Right lobe of liver (tissue), 6 donors: ENCODE measurements at regions not wholly inside any gene's neighbourhood (a gene's known extent, or its start where the extent isn't known, plus 50 kb on each side); places are given as distances from the start of the nearest gene placed in this dataset.
"Not testable (repeated sequence)": the region's sequence is repeated elsewhere in the genome, so short reads cannot be mapped to it uniquely, and the experiment has no call there.

ENCODE experiments used
- ATAC-seq, 4 donors: fragments of 200-7000 bp; cut with Tn5 transposase; one replicate each; pipeline ENCODE4 v1.9.1; 2020; ENCODE audit warnings: mild to moderate bottlenecking in 4 of 4, moderate library complexity in 4 of 4
- DNase-seq, 3 donors: peaks; one replicate each; pipeline ENCODE4 v3.0.0-alpha.2; 2020
- H3K27ac ChIP-seq, 3 donors: fragments of 200-600 bp; one replicate each; pipeline ENCODE4 v1.8.0; 2022
- H3K27me3 ChIP-seq, 2 donors: fragments of 200-600 bp; one replicate each; pipeline ENCODE4 v1.8.0; 2022
- H3K36me3 ChIP-seq, 4 donors: fragments of 200-600 bp; sonication (generic) in 1 of 4; one replicate each; pipeline versions ENCODE4 v1.5.1 to v1.8.0; 2017 to 2022; ENCODE audit warnings: control low read depth in 1 of 4
- H3K4me1 ChIP-seq, 4 donors: fragments of 200-600 bp; sonication (generic) in 1 of 4; one replicate each; pipeline versions ENCODE4 v1.5.1 to v1.8.0; 2017 to 2022; ENCODE audit warnings: control low read depth in 1 of 4
- H3K4me3 ChIP-seq, 3 donors: fragments of 200-600 bp; one replicate each; pipeline ENCODE4 v1.8.0; 2022
- H3K9me3 ChIP-seq, 4 donors: fragments of 200-600 bp; sonication (generic) in 1 of 4; one replicate each; pipeline versions ENCODE4 v1.5.1 to v1.8.0; 2017 to 2022; ENCODE audit warnings: control low read depth in 1 of 4
- CTCF ChIP-seq, 4 donors: fragments of 200-600 bp in 3 of 4; fragments of 450-650 bp in 1 of 4; IDR thresholded peaks; one replicate each; pipeline versions ENCODE4 v1.5.1 to v1.8.0; 2016 to 2022; ENCODE audit warnings: antibody characterized with exemption in 4 of 4, mild to moderate bottlenecking in 2 of 4
- POLR2A ChIP-seq: fragments of 450-650 bp; IDR thresholded peaks from one replicate; pipeline ENCODE4 v1.6.1; 2017; ENCODE audit warnings: antibody characterized with exemption, mild to moderate bottlenecking
- WGBS: methylation state at CpG from one replicate; pipeline ENCODE4 v1.1.6; 2018; ENCODE audit warnings: low coverage, low lambda C conversion rate; ENCODE audit not compliant: insufficient coverage; ENCODE audit errors: missing lambda C conversion rate; 5-methylcytosine and 5-hydroxymethylcytosine counted together
- intact Hi-C, 2 donors: fragments of 100-400 bp; cut with DNase I; formaldehyde crosslinking; loops; one replicate each; pipeline versions ENCODE4 v1.11.2 to v1.14.1; 2022
- donor health status: DM: no; HTN: yes; CAD: no.
- donor health status: DM: no; HTN: no; CAD: no.
- donor health status: DM: no; HTN: no; CAD: no.
- donor health status: DM: no; HTN: yes; CAD: no.
- donor health status: DM: no; HTN: yes; CAD: no.

DNA sequence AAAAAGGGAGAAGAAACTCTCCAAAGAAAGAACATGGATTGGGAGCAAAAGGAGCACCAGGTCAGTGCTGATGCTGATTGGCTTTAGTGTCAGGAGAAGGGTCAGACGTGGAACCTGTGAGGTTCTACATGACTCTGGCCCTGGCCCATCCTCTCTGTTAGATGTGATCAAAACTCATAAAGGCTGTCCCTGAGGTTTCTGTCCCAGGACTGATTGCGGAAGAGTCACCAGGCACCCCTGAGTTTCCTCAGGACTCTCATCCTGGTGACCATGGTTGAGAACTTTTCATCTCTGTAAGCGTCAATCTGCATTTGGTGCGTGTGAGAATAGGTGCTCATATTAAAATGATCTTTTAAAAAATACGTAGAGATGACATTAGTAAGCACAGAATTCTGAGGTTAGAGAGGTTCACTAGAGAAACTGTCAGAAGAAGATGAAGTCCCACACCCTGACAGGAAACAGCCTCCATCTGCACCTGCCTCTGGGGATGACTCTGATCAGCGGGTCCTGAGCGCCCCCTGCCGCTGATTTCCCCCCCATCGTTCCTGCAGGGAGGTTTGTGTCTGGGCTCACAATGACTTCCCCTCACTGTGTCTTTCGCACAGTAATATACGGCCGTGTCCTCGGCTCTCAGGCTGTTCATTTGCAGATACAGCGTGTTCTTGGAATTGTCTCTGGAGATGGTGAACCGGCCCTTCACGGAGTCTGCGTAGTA, 741.8 kb downstream of the TMEM121 start:
- no peaks in the 10 kb centered on the region for H3K9me3 ChIP-seq
- no peaks in the 10 kb centered on the region for H3K36me3 ChIP-seq
- ATAC-seq (peak in 1 of 4 donors; percentile 13), DNase-seq (no peak)
- H3K27ac ChIP-seq = no peak overlapping the region
- peaks cover 0 to 33% of the 10 kb centered on the region in 2 donors for H3K27me3 ChIP-seq
- WGBS = 30% methylated on average over 17 of the region's 17 CpGs
- no peak overlapping the region for H3K4me3 ChIP-seq
- TF ChIP-seq CTCF (IDR thresholded peaks at IDR 0.05) = peak in 1 of 4 donors; percentile 14
- no peak for TF ChIP-seq POLR2A
- H3K4me1 ChIP-seq = no peaks in the 10 kb centered on the region
- intact Hi-C loops = no loop called here

GRCh38 chr14:106269029-106269428, 742.6 kb downstream of the TMEM121 start:
- peaks cover 0 to 33% of the 10 kb centered on the region in 2 donors for H3K27me3 ChIP-seq
- DNase-seq = no peak
- no peaks in the 10 kb centered on the region for H3K4me1 ChIP-seq
- H3K4me3 ChIP-seq = no peak overlapping the region
- intact Hi-C loops = no loop called here
- H3K27ac ChIP-seq = no peak overlapping the region
- 25% methylated on average over 2 of the region's 2 CpGs for WGBS
- no peak for ATAC-seq
- no peaks in the 10 kb centered on the region for H3K36me3 ChIP-seq
- no peaks in the 10 kb centered on the region for H3K9me3 ChIP-seq
- TF ChIP-seq POLR2A (no peak), CTCF (IDR thresholded peaks at IDR 0.05) (no peak)

DNA sequence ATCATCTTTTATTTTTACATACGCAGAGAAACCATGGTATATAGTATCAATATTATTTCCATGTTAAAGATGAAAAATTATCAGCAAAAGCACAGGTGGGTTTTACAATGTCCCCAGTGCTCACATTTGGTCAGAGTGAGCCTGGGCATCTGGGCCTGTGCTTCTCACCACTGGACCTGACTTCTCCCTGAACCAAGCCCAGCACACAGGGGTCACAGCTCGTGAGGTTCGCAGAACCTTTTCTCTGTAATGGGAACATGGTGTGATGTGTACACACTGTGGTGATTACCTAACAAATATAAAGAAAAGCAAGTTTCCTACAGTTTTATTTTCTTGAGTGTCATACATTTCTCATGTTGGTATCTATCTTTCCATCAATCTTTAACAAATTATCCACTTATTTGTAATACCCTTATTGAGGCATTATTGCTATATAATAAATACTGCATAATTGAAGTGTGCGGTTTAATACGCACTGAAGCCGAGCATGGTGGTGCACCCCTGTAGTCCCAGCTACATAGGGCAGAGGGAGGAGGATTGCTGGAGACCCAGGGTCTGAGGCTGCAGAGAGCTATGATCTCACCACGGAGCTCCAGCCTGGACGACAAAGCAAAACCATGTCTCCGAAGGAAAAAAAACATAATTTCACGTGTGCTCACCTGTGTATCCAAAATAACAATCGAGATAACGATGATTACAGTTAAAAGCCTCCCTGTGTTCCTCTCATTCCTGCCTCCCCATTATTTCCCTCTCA, 743.2 kb downstream of the TMEM121 start:
- 46% methylated on average over 12 of the region's 12 CpGs for WGBS
- no peak overlapping the region for H3K4me3 ChIP-seq
- no peak overlapping the region for H3K27ac ChIP-seq

GRCh38 chr14:106270476-106271121, 744.2 kb downstream of the TMEM121 start:
- DNase-seq, H3K4me3 ChIP-seq, H3K27ac ChIP-seq, H3K36me3 ChIP-seq, intact Hi-C loops, H3K9me3 ChIP-seq, H3K4me1 ChIP-seq: not testable (repeated sequence)
- ATAC-seq = peak in 1 of 4 donors; percentile 35
- H3K27me3 ChIP-seq = peaks cover 0 to 31% of the 10 kb centered on the region in 2 donors
- 15% methylated on average over 3 of the region's 4 CpGs for WGBS

More for the DNA sequence above, 743.2 kb downstream of the TMEM121 start:
- no peaks in the 10 kb centered on the region for H3K9me3 ChIP-seq
- DNase-seq (no peak), ATAC-seq (no peak)
- TF ChIP-seq CTCF (IDR thresholded peaks at IDR 0.05) (no peak), POLR2A (no peak)
- no peaks in the 10 kb centered on the region for H3K36me3 ChIP-seq
- intact Hi-C loops = no loop called here
- H3K4me1 ChIP-seq = no peaks in the 10 kb centered on the region
- H3K27me3 ChIP-seq = peaks cover 0 to 33% of the 10 kb centered on the region in 2 donors
